DND-41 (cell line): ENCODE measurements at regions not wholly inside any gene's neighbourhood (a gene's known extent, or its start where the extent isn't known, plus 50 kb on each side); places are given as distances from the start of the nearest gene placed in this dataset.

Experiments used
- ATAC-seq: fragments of 200-7000 bp; cut with Tn5 transposase; 3 replicates; pipeline ENCODE4 v1.9.1; 2021; ENCODE audit warnings: low read depth; ENCODE audit not compliant: insufficient read depth
- DNase-seq: peaks from one replicate; pipeline ENCODE4 v3.0.0-alpha.2; 2020
- H2AFZ ChIP-seq: 2 replicates; pipeline ENCODE4 v1.6.0; 2012; ENCODE audit warnings: low read depth, low read length
- H3K27ac ChIP-seq: 2 replicates; pipeline ENCODE4 v1.5.1; 2012; ENCODE audit warnings: low read length, inconsistent platforms
- H3K27me3 ChIP-seq: fragments of 200-600 bp; sonication (generic); 2 replicates; pipeline ENCODE4 v1.6.0; 2012; ENCODE audit warnings: low read length, mild to moderate bottlenecking, inconsistent platforms; ENCODE audit not compliant: insufficient read depth, poor library complexity
- H3K36me3 ChIP-seq: 2 replicates; pipeline ENCODE4 v1.5.1; 2012; ENCODE audit warnings: low read length, inconsistent platforms; ENCODE audit not compliant: insufficient read depth
- H3K4me1 ChIP-seq: 2 replicates; pipeline ENCODE4 v1.5.1; 2012; ENCODE audit warnings: mild to moderate bottlenecking, low read length; ENCODE audit not compliant: insufficient read depth
- H3K4me2 ChIP-seq: 2 replicates; pipeline ENCODE4 v1.6.0; 2012; ENCODE audit warnings: mild to moderate bottlenecking, moderate library complexity, low read length, inconsistent platforms; ENCODE audit not compliant: insufficient read depth
- H3K4me3 ChIP-seq, 2 experiments: fragments of 200-600 bp in 1 of 2; shearing (Covaris generic) in 1 of 2; 2 replicates each; pipeline ENCODE4 v1.5.1; 2012 to 2016; ENCODE audit warnings: inconsistent platforms in 2 of 2, low read length in 2 of 2, mild to moderate bottlenecking in 2 of 2, low read depth in 1 of 2, moderate library complexity in 1 of 2
- H3K79me2 ChIP-seq: 2 replicates; pipeline ENCODE4 v1.6.0; 2012; ENCODE audit warnings: low read length, inconsistent platforms; ENCODE audit not compliant: insufficient read depth
- H3K9ac ChIP-seq: 2 replicates; pipeline ENCODE4 v1.6.0; 2012; ENCODE audit warnings: low read depth, mild to moderate bottlenecking, inconsistent platforms, low read length, moderate library complexity
- H3K9me3 ChIP-seq: 2 replicates; pipeline ENCODE4 v1.5.1; 2012; ENCODE audit warnings: low read length, moderate library complexity, mild to moderate bottlenecking, inconsistent platforms; ENCODE audit not compliant: insufficient read depth, severe bottlenecking
- H4K20me1 ChIP-seq: 2 replicates; pipeline ENCODE4 v1.6.0; 2012; ENCODE audit warnings: low read length; ENCODE audit not compliant: insufficient read depth
- EZH2 ChIP-seq: IDR thresholded peaks from 3 replicates; pipeline ENCODE4 v1.6.1; 2012; ENCODE audit warnings: borderline replicate concordance, low read depth, mild to moderate bottlenecking, moderate library complexity, low read length, inconsistent platforms; ENCODE audit not compliant: severe bottlenecking
- TF ChIP-seq, protein P1 (sequence below): IDR thresholded peaks from 2 replicates; pipeline ENCODE4 v1.5.1; 2012; ENCODE audit warnings: borderline replicate concordance, low read length, moderate library complexity, mild to moderate bottlenecking; ENCODE audit not compliant: poor library complexity, severe bottlenecking; ENCODE audit errors: extremely low read depth

DNA sequence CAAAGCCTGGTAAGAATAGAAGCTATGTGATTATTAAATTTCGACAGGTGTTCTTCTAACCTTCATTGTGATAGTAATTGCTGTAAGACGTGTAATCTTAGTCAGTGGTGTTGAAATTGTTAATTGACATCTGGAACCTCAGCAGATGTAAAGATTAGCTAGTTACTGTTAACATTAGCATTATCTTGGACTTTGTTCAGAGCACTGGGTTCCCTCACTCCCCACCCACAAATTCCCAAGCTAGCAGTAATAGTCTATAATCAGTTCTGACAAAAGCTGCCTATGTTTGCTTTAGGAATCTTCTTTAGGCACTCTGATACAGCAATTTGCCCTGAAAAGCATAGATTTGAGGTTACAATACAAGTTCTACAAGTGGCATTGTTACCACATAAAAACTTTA is 233.7 kb downstream of the EN1 start:
- Histone ChIP-seq H3K4me3 (no peak overlapping the region), H3K9me3 (no peaks in the 10 kb centered on the region), H3K4me2 (no peak overlapping the region), H3K27ac (no peak overlapping the region), H3K36me3 (no peaks in the 10 kb centered on the region), H3K9ac (no peak overlapping the region), H3K27me3 (no peaks in the 10 kb centered on the region), H3K4me1 (no peaks in the 10 kb centered on the region), H3K79me2 (no peaks in the 10 kb centered on the region), H2AFZ (no peak overlapping the region), H4K20me1 (no peaks in the 10 kb centered on the region)
- ATAC-seq = no peak
- DNase-seq = no peak
- no peak for TF ChIP-seq EZH2
- TF ChIP-seq, protein P1, sequence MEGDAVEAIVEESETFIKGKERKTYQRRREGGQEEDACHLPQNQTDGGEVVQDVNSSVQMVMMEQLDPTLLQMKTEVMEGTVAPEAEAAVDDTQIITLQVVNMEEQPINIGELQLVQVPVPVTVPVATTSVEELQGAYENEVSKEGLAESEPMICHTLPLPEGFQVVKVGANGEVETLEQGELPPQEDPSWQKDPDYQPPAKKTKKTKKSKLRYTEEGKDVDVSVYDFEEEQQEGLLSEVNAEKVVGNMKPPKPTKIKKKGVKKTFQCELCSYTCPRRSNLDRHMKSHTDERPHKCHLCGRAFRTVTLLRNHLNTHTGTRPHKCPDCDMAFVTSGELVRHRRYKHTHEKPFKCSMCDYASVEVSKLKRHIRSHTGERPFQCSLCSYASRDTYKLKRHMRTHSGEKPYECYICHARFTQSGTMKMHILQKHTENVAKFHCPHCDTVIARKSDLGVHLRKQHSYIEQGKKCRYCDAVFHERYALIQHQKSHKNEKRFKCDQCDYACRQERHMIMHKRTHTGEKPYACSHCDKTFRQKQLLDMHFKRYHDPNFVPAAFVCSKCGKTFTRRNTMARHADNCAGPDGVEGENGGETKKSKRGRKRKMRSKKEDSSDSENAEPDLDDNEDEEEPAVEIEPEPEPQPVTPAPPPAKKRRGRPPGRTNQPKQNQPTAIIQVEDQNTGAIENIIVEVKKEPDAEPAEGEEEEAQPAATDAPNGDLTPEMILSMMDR = no peak

DNA sequence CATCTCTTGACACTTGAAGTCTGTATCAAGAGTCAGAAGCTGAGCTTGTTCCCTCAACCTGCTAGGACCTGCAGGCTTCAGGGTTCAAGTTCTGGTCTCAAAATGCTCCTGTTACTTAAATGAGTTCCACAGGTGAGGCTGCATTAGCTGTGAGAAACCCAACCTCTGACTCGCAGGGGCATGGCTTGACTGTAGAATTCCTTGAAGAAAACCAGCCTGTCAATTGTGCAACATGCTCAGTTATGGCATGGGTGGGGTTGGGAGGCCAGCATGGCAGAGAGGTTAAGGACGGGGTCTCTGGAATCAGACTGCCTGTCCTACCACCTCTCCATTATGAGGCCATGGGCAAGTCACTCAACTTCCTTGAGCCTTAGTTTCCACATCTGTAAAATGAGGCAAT is 235.8 kb downstream of the EN1 start:
- no peaks in the 10 kb centered on the region for H3K79me2 ChIP-seq
- H3K4me2 ChIP-seq = no peak overlapping the region
- H4K20me1 ChIP-seq = no peaks in the 10 kb centered on the region
- H3K9me3 ChIP-seq = no peaks in the 10 kb centered on the region
- no peaks in the 10 kb centered on the region for H3K36me3 ChIP-seq
- no peak for ATAC-seq
- no peak overlapping the region for H3K9ac ChIP-seq
- H3K4me3 ChIP-seq = no peak overlapping the region
- no peak for DNase-seq
- H3K27me3 ChIP-seq = no peaks in the 10 kb centered on the region
- H3K27ac ChIP-seq = no peak overlapping the region
- H3K4me1 ChIP-seq = no peaks in the 10 kb centered on the region
- H2AFZ ChIP-seq = no peak overlapping the region
- TF ChIP-seq, protein P1 = no peak
- no peak for TF ChIP-seq EZH2

DNA sequence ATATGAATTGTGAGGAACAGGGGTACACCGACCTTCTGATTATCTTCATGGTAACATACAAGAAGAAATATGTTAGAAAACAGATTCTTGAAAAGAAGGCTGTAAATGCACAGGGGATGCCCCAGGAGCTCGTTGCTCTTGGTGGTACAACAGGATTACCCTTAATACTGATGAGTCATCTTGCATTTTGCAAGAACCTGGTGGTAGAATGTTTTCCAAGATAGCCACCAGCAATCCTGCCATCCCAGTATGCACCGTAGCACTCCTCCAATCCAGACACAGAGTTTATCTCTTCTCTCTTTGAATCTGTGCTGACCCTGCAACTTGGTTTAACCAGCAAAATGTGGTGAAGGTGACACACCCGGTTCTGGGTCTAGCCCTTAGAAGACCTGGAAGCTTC is 238.3 kb downstream of the EN1 start:
- Histone ChIP-seq H4K20me1 (no peaks in the 10 kb centered on the region), H3K36me3 (no peaks in the 10 kb centered on the region), H3K9me3 (no peaks in the 10 kb centered on the region), H3K4me3 (no peak overlapping the region), H3K27me3 (no peaks in the 10 kb centered on the region), H3K9ac (no peak overlapping the region), H3K79me2 (no peaks in the 10 kb centered on the region), H3K27ac (no peak overlapping the region), H3K4me2 (no peak overlapping the region), H3K4me1 (no peaks in the 10 kb centered on the region), H2AFZ (no peak overlapping the region)
- DNase-seq (no peak), ATAC-seq (no peak)
- TF ChIP-seq EZH2 = no peak
- TF ChIP-seq, protein P1 = no peak

DNA sequence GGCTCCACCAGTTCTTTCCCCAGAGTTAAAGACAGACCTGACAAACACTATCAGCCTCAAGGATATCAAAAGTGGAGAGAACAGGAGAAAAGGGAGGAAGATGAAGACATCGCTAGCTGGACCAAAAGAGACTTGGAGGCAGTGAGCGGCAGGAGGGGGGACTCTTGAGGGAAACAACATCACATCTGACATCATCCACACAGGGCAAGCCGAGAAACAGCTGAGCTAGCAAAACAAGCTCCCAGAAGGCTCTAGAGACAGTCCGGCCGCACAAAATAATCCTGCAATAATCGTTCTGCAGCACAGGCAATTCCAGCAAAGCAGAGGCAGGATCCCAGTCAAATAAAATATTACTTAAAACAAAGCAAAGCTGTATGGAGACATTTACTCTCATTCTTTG is 239.8 kb downstream of the EN1 start:
- no peaks in the 10 kb centered on the region for H3K9me3 ChIP-seq
- no peak for ATAC-seq
- no peaks in the 10 kb centered on the region for H4K20me1 ChIP-seq
- H3K4me1 ChIP-seq = no peaks in the 10 kb centered on the region
- no peaks in the 10 kb centered on the region for H3K79me2 ChIP-seq
- H3K4me2 ChIP-seq = no peak overlapping the region
- H3K27ac ChIP-seq = no peak overlapping the region
- H3K36me3 ChIP-seq = no peaks in the 10 kb centered on the region
- no peak overlapping the region for H2AFZ ChIP-seq
- H3K4me3 ChIP-seq = no peak overlapping the region
- no peak overlapping the region for H3K9ac ChIP-seq
- no peaks in the 10 kb centered on the region for H3K27me3 ChIP-seq
- TF ChIP-seq EZH2 = no peak
- TF ChIP-seq, protein P1 = no peak
- no peak for DNase-seq
